Liver (tissue), 2 donors: ENCODE measurements at regions not wholly inside any gene's neighbourhood (a gene's known extent, or its start where the extent isn't known, plus 50 kb on each side); places are given as distances from the start of the nearest gene placed in this dataset.
"Not testable (repeated sequence)": the region's sequence is repeated elsewhere in the genome, so short reads cannot be mapped to it uniquely, and the experiment has no call there.

Source experiments
- TAF1 ChIP-seq: conservative IDR thresholded peaks from 2 replicates; pipeline ENCODE4 v1.6.1; 2016; ENCODE audit warnings: antibody characterized with exemption, mild to moderate bottlenecking
- YY1 ChIP-seq: IDR thresholded peaks from 2 replicates; pipeline ENCODE4 v1.6.1; 2016; ENCODE audit warnings: antibody characterized with exemption, mild to moderate bottlenecking
- donor health status: healthy.

- TF ChIP-seq TAF1, YY1: not testable (repeated sequence)
Observed at GRCh38 chr21:7825627-7826026, 2695.8 kb upstream of the TPTE start.
